Upper lobe of left lung (tissue), 4 donors: ENCODE measurements at regions not wholly inside any gene's neighbourhood (a gene's known extent, or its start where the extent isn't known, plus 50 kb on each side); places are given as distances from the start of the nearest gene placed in this dataset.

Experiments used
- POLR2A ChIP-seq, 4 donors: fragments of 450-650 bp; IDR thresholded peaks; one replicate each; pipeline ENCODE4 v1.5.1; 2016 to 2017; ENCODE audit warnings: antibody characterized with exemption in 4 of 4, mild to moderate bottlenecking in 2 of 4
- TF ChIP-seq, protein P1 (sequence below), 6 experiments: fragments of 450-650 bp in 4 of 6; fragments of 200-600 bp in 2 of 6; sonication (generic) in 2 of 6; IDR thresholded peaks; one replicate each; pipeline ENCODE4 v1.5.1; 2016 to 2019; ENCODE audit warnings: antibody characterized with exemption in 6 of 6

DNA sequence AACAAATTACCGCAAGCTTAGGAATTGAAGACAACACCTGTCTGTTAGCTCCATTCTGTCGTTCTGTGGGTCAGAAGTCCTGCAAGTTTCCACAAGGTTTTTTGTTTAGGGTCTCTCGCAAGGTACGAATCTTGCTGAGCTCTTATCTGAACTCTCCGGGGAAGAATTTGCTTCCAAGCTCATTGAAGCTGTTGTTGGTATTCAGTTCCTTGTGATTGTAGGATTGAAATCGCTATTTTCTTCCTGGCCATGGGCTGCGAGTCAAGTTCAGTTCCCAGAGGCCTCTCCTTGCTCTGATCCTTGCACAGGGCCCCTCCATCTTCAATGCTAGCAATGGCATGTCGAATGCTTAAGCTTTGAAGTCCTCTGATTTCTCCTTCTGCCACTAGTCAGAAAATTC lies 53.5 kb upstream of the CNTLN start:
- TF ChIP-seq, protein P1, sequence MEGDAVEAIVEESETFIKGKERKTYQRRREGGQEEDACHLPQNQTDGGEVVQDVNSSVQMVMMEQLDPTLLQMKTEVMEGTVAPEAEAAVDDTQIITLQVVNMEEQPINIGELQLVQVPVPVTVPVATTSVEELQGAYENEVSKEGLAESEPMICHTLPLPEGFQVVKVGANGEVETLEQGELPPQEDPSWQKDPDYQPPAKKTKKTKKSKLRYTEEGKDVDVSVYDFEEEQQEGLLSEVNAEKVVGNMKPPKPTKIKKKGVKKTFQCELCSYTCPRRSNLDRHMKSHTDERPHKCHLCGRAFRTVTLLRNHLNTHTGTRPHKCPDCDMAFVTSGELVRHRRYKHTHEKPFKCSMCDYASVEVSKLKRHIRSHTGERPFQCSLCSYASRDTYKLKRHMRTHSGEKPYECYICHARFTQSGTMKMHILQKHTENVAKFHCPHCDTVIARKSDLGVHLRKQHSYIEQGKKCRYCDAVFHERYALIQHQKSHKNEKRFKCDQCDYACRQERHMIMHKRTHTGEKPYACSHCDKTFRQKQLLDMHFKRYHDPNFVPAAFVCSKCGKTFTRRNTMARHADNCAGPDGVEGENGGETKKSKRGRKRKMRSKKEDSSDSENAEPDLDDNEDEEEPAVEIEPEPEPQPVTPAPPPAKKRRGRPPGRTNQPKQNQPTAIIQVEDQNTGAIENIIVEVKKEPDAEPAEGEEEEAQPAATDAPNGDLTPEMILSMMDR (IDR thresholded peaks at IDR 0.05): no peak
- no peak for TF ChIP-seq POLR2A (IDR thresholded peaks at IDR 0.05)
